ENCODE measurements at regions not wholly inside any gene's neighbourhood (a gene's known extent, or its start where the extent isn't known, plus 50 kb on each side); places are given as distances from the start of the nearest gene placed in this dataset.
"Not testable (repeated sequence)": the region's sequence is repeated elsewhere in the genome, so short reads cannot be mapped to it uniquely, and the experiment has no call there.

DNA sequence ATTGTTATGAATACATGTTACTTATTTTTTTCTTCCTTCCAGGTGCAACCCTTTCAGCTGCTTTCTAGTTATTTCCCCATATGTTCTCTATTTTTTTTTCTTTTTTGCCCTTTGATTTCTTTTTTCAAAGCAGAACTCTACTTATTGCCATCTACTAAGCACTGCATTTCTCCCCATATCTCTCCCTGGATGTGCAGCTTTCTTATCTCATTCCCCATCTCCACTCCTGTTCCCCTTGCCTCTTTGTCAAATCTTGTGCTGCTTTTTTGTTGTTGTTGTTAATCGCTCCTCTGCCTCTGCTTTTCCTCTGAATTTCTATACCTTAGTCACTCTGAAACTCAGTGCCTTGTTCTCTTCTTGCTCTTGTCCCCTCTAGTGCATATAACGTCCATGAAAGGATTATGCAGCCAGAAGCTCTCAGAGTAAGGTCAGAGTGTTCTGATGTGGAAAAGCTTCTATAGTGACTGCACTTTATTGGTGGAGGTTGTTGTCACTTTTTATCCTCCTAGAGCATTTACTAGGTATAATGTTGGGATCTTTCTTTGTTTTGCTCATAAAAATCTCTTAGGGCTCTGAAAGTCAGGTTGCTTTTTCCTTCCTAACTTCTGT, 51.1 kb upstream of the JADE1 start:
- DNase-seq (ENCODE audit: extremely low read depth, low read depth) = no peak
- no peak for TF ChIP-seq CTCF (IDR thresholded peaks at IDR 0.05; ENCODE audit: low read depth, low read length, missing control alignments)

DNA sequence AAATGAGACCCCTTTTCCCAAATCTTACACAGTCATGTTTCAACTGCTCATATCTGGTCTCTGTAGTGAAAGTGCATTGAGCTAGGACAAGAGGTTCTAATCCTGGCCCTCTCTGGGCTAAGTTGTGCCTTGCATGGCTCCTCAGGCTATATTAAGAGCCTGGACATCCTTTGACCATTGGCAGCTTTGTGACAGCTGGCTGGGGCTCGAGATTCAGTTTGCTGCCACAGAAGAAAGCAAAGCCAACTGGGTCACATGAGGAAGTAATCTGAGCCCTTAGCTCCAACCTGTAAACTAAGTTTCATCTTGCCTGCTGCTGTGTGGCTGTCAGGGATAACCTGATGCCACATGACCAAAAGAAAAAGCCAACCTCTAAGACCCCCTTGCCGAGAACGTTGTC, 51.8 kb upstream of the JADE1 start:
- H3K4me3 ChIP-seq (replicated peaks; ENCODE audit: low read depth, low read length) = no peak overlapping the region
- no peak for TF ChIP-seq CTCF (IDR thresholded peaks at IDR 0.05; ENCODE audit: low read depth, low read length, missing control alignments)
- DNase-seq (ENCODE audit: extremely low read depth, low read depth) = no peak

More for the DNA sequence above, 51.1 kb upstream of the JADE1 start:
- no peak overlapping the region for H3K4me3 ChIP-seq (replicated peaks; ENCODE audit: low read depth, low read length)

DNA sequence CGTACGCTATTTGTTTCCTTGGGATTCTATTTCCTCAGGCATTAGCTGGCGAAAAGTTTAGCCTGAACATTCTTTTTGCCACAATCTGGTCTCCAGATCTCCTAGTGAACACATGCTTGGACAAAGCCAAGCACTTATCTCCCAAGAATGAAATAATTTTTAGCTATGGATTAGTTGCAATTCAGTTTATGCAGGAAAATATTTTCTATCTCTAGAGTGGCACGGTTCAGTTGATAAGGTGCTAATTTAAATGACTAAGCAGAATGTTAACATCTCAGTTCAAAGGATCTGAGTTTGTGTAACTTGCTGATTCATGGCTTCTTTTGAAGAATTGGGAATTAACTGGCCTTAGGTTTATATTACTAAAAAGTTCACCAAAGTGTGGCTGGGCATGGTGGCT, 58.1 kb upstream of the JADE1 start:
- no peak overlapping the region for H3K4me3 ChIP-seq (replicated peaks; ENCODE audit: low read depth, low read length)
- DNase-seq (ENCODE audit: extremely low read depth, low read depth) = no peak
- TF ChIP-seq CTCF (IDR thresholded peaks at IDR 0.05; ENCODE audit: low read depth, low read length, missing control alignments) = no peak

DNA sequence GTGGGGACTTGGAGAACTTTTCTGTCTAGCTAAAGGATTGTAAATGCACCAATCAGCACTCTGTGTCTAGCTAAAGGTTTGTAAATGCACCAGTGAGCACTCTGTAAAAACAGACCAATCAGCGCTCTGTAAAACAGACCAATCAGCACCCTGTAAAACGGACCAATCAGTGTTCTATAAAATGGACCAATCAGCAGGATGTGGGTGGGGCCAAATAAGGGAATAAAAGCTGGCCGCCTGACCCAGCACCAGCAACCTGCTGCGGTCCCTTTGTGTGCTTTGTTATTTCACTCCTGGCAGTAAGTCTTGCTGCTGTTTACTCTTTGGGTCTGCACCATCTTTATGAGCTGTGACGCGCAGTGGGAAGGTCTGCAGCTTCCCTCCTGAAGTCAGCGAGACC, 67.8 kb upstream of the JADE1 start:
- not testable (repeated sequence) for DNase-seq (ENCODE audit: extremely low read depth, low read depth); H3K4me3 ChIP-seq (replicated peaks; ENCODE audit: low read depth, low read length)

DNA sequence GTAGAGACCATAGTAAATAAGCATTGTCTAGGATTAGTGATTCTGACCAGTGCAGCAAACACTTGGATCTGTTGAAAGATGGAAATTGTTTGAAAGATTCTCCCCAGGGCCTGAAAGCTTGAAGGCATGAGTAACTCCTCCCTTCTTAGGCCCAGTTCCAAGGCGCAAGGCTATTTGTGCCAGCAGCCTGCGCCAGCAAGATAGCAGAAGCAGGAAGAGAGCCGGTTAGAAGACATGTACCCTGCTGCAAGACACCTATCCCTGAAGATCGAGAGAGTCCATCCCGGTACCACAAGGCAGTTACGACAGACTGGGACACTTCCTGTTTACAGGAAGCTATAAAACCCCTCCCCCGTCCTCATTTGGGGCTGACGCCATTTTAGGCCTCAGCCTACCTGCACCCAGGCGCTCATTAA, 72.4 kb upstream of the JADE1 start:
- no peak for TF ChIP-seq CTCF (IDR thresholded peaks at IDR 0.05; ENCODE audit: low read depth, low read length, missing control alignments)
- no peak for DNase-seq (ENCODE audit: extremely low read depth, low read depth)
- no peak overlapping the region for H3K4me3 ChIP-seq (replicated peaks; ENCODE audit: low read depth, low read length)

GRCh38 chr4:128735714-128736113, 73.8 kb upstream of the JADE1 start:
- DNase-seq (ENCODE audit: extremely low read depth, low read depth) = no peak
- TF ChIP-seq CTCF (IDR thresholded peaks at IDR 0.05; ENCODE audit: low read depth, low read length, missing control alignments) = no peak
- no peak overlapping the region for H3K4me3 ChIP-seq (replicated peaks; ENCODE audit: low read depth, low read length)

- no peak for TF ChIP-seq CTCF (IDR thresholded peaks at IDR 0.05; ENCODE audit: low read depth, low read length, missing control alignments)
- no peak for DNase-seq (ENCODE audit: extremely low read depth, low read depth)
- no peak overlapping the region for H3K4me3 ChIP-seq (replicated peaks; ENCODE audit: low read depth, low read length)
These were observed 81.3 kb upstream of the JADE1 start for GRCh38 chr4:128728190-128728589.

Data from HFF-Myc (cell line).